Muscle layer of colon (tissue), 2 donors: ENCODE measurements at regions not wholly inside any gene's neighbourhood (a gene's known extent, or its start where the extent isn't known, plus 50 kb on each side); places are given as distances from the start of the nearest gene placed in this dataset.

Experiments used
- H3K27ac ChIP-seq: one replicate; pipeline ENCODE4 v1.7.0; 2013; ENCODE audit warnings: low read depth, mild to moderate bottlenecking, low read length, moderate library complexity
- H3K27me3 ChIP-seq, 2 donors: one replicate each; pipeline ENCODE4 v1.7.0; 2013; ENCODE audit warnings: low read length in 2 of 2, mild to moderate bottlenecking in 2 of 2; ENCODE audit not compliant: insufficient read depth in 2 of 2, control insufficient read depth in 1 of 2
- H3K36me3 ChIP-seq: one replicate; pipeline ENCODE4 v1.7.0; 2013; ENCODE audit warnings: mild to moderate bottlenecking, low read length; ENCODE audit not compliant: insufficient read depth
- H3K4me1 ChIP-seq: one replicate; pipeline ENCODE4 v1.7.0; 2013; ENCODE audit warnings: mild to moderate bottlenecking, low read length; ENCODE audit not compliant: insufficient read depth
- H3K4me3 ChIP-seq, 2 donors: one replicate each; pipeline ENCODE4 v1.7.0; 2013; ENCODE audit warnings: low read length in 2 of 2, low read depth in 1 of 2, mild to moderate bottlenecking in 1 of 2, moderate library complexity in 1 of 2
- H3K9ac ChIP-seq: one replicate; pipeline ENCODE4 v1.7.0; 2013; ENCODE audit warnings: low read length
- H3K9me3 ChIP-seq: one replicate; pipeline ENCODE4 v1.7.0; 2013; ENCODE audit warnings: mild to moderate bottlenecking, low read length
- donor health status: abdominal sarcoma.
- donor health status: Adenocarcinoma of cecum.

GRCh38 chr11:109785198-109785597, 308.0 kb upstream of the ZC3H12C start:
- Histone ChIP-seq H3K36me3 (no peaks in the 10 kb centered on the region), H3K4me1 (no peaks in the 10 kb centered on the region), H3K27me3 (no peaks in the 10 kb centered on the region), H3K27ac (no peak overlapping the region), H3K4me3 (no peak overlapping the region), H3K9ac (no peak overlapping the region), H3K9me3 (no peaks in the 10 kb centered on the region)

DNA sequence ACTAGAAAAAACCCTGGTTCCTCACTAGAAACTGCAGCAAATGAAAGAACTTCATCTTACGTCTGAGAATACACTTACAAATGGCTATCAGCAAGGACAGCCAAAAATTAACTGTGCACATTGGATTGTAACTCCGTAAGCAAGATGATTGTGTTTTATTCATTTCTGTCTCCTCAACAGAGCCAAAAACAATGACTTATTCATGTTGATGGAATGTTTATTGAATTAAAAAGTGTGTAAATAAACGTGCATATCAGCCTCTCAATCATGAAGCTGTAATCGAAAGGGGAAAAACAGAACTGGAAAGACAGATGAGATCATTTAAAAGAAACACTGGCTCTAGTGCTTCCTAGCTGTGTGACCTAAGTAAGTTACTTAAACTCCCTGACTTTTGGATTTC, 307.5 kb upstream of the ZC3H12C start:
- H3K9ac ChIP-seq: no peak overlapping the region
- H3K4me1 ChIP-seq: no peaks in the 10 kb centered on the region
- H3K27me3 ChIP-seq: no peaks in the 10 kb centered on the region
- no peaks in the 10 kb centered on the region for H3K9me3 ChIP-seq
- H3K4me3 ChIP-seq: no peak overlapping the region
- H3K27ac ChIP-seq: no peak overlapping the region
- no peaks in the 10 kb centered on the region for H3K36me3 ChIP-seq

DNA sequence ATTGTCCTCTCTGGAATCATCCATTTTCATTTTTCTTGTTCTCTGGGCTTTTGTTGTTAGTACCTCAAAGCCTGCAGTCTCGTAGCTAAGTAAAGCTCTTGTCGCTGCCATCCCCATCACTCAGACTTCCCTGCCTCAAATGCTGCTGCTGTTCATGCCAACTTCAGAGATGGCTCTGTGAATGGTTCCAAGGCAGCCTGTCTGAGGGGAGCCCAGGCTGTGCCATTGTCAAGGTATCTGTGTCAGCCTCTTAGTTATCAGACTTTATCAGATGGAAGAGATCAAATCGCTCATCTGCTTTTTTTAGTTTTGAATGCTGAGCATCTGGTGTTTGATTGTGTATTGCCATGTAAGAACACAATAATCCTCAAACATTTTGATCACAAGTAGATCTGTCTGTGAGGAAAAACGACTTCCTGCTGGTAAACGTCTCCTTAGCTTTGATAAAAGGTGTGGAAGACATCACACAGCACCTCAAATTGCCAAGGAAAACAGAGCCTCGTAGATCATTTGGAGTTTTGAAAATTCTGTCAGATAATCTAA, 304.2 kb upstream of the ZC3H12C start:
- Histone ChIP-seq H3K27me3 (no peaks in the 10 kb centered on the region), H3K9me3 (no peaks in the 10 kb centered on the region), H3K9ac (no peak overlapping the region), H3K4me3 (no peak overlapping the region), H3K4me1 (no peaks in the 10 kb centered on the region), H3K27ac (no peak overlapping the region), H3K36me3 (no peaks in the 10 kb centered on the region)

GRCh38 chr11:109789901-109790300, 303.3 kb upstream of the ZC3H12C start:
- H3K4me3 ChIP-seq: no peak overlapping the region
- H3K27me3 ChIP-seq: no peaks in the 10 kb centered on the region
- H3K4me1 ChIP-seq: no peaks in the 10 kb centered on the region
- H3K9me3 ChIP-seq: no peaks in the 10 kb centered on the region
- no peak overlapping the region for H3K27ac ChIP-seq
- H3K36me3 ChIP-seq: no peaks in the 10 kb centered on the region
- no peak overlapping the region for H3K9ac ChIP-seq

GRCh38 chr11:109791337-109791736, 301.9 kb upstream of the ZC3H12C start:
- Histone ChIP-seq H3K27ac (no peak overlapping the region), H3K36me3 (no peaks in the 10 kb centered on the region)

GRCh38 chr11:109794501-109794900, 298.7 kb upstream of the ZC3H12C start:
- Histone ChIP-seq H3K9me3 (no peaks in the 10 kb centered on the region), H3K4me3 (no peak overlapping the region), H3K27ac (no peak overlapping the region), H3K27me3 (no peaks in the 10 kb centered on the region), H3K4me1 (no peaks in the 10 kb centered on the region), H3K9ac (no peak overlapping the region), H3K36me3 (no peaks in the 10 kb centered on the region)

More at GRCh38 chr11:109791337-109791736, 301.9 kb upstream of the ZC3H12C start:
- H3K4me1 ChIP-seq: no peaks in the 10 kb centered on the region
- H3K9me3 ChIP-seq: no peaks in the 10 kb centered on the region
- no peaks in the 10 kb centered on the region for H3K27me3 ChIP-seq
- H3K4me3 ChIP-seq: no peak overlapping the region
- no peak overlapping the region for H3K9ac ChIP-seq

- H3K9me3 ChIP-seq: no peaks in the 10 kb centered on the region
Measured at GRCh38 chr11:109795234-109795633, 298.0 kb upstream of the ZC3H12C start.

DNA sequence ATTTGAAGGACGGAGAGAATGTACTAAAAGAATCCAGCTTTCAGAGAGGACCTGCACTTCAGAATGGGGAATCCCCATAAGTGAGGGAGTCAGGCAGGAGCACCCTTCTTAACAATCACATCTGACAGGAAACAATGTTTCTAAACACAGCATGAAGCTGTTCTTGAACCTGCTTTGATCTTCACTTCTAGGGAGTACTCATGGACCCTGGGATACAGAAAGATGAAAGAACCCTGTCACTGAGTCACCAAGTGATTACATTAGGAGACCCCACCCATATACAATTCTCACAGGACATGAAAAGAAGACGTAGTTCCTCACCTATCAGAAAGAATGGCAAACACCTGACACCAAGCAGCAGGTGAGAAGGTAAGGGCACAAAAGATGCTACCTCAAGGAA, 296.9 kb upstream of the ZC3H12C start:
- no peaks in the 10 kb centered on the region for H3K4me1 ChIP-seq
- H3K36me3 ChIP-seq: no peaks in the 10 kb centered on the region
- H3K27me3 ChIP-seq: no peaks in the 10 kb centered on the region
- no peaks in the 10 kb centered on the region for H3K9me3 ChIP-seq
- no peak overlapping the region for H3K27ac ChIP-seq
- H3K4me3 ChIP-seq: no peak overlapping the region
- H3K9ac ChIP-seq: no peak overlapping the region

More at GRCh38 chr11:109795234-109795633, 298.0 kb upstream of the ZC3H12C start:
- Histone ChIP-seq H3K36me3 (no peaks in the 10 kb centered on the region), H3K4me3 (no peak overlapping the region), H3K9ac (no peak overlapping the region), H3K27me3 (no peaks in the 10 kb centered on the region), H3K27ac (no peak overlapping the region), H3K4me1 (no peaks in the 10 kb centered on the region)

GRCh38 chr11:109798521-109798920, 294.7 kb upstream of the ZC3H12C start:
- no peak overlapping the region for H3K4me3 ChIP-seq
- H3K4me1 ChIP-seq: no peaks in the 10 kb centered on the region
- H3K27me3 ChIP-seq: no peaks in the 10 kb centered on the region
- H3K9ac ChIP-seq: no peak overlapping the region
- H3K27ac ChIP-seq: no peak overlapping the region
- H3K9me3 ChIP-seq: no peaks in the 10 kb centered on the region
- no peaks in the 10 kb centered on the region for H3K36me3 ChIP-seq

DNA sequence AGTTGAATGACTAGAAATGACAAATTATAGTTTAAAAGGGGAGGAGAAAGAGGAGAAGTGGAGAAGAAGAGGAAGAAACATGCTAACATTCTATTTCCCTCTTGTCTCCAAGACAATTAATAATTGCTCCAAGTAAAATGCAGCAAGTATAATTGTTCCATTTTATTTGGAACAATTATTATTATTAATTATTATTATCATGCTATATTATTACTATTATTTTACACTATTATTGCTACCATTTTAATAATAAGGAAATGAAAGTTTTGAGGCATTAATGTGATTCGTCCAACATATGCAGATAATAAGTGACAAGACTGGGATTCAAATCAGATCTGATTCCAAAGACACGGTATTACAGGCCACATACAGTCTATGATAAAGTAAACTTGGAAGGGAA, 293.6 kb upstream of the ZC3H12C start:
- H3K4me3 ChIP-seq: no peak overlapping the region
- no peaks in the 10 kb centered on the region for H3K36me3 ChIP-seq
- no peak overlapping the region for H3K9ac ChIP-seq
- H3K9me3 ChIP-seq: no peaks in the 10 kb centered on the region
- H3K4me1 ChIP-seq: no peaks in the 10 kb centered on the region
- no peaks in the 10 kb centered on the region for H3K27me3 ChIP-seq
- no peak overlapping the region for H3K27ac ChIP-seq

GRCh38 chr11:109804911-109805310, 288.3 kb upstream of the ZC3H12C start:
- H3K36me3 ChIP-seq: no peaks in the 10 kb centered on the region
- no peaks in the 10 kb centered on the region for H3K4me1 ChIP-seq
- no peak overlapping the region for H3K9ac ChIP-seq
- H3K4me3 ChIP-seq: no peak overlapping the region
- H3K27ac ChIP-seq: no peak overlapping the region
- no peaks in the 10 kb centered on the region for H3K9me3 ChIP-seq
- H3K27me3 ChIP-seq: no peaks in the 10 kb centered on the region

DNA sequence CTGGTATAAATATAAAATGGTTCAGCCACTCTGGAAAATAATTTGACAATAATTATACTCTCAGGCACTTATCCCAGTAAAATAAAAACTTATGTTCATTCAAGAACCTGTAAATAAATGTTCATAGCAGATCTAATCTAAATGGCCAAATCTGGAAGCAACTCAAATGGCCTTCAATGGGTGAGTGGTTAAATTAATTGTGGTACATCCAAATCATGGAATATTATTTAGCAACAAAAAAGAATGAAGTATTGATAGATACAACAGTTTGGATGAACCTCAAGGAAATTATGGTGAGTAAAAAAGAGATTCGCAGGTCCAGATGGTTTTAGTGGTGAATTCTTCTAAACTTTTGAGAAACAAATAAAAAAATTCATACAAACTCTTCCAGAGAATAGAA, 287.0 kb upstream of the ZC3H12C start:
- H3K9me3 ChIP-seq: no peaks in the 10 kb centered on the region
- no peaks in the 10 kb centered on the region for H3K4me1 ChIP-seq
- H3K9ac ChIP-seq: no peak overlapping the region
- H3K36me3 ChIP-seq: no peaks in the 10 kb centered on the region
- H3K27ac ChIP-seq: no peak overlapping the region
- H3K4me3 ChIP-seq: no peak overlapping the region
- no peaks in the 10 kb centered on the region for H3K27me3 ChIP-seq
